ENCODE measurements at regions not wholly inside any gene's neighbourhood (a gene's known extent, or its start where the extent isn't known, plus 50 kb on each side); places are given as distances from the start of the nearest gene placed in this dataset.

- intact Hi-C loops (cut with DNase I): no loop called here
- DNase-seq (ENCODE audit: low spot score): no peak
Measured at GRCh38 chr1:101102426-101103156, 77.0 kb upstream of the DPH5 start.

GRCh38 chr1:101101360-101101759, 75.8 kb upstream of the DPH5 start:
- intact Hi-C loops (cut with DNase I): no loop called here
- no peak for DNase-seq (ENCODE audit: low spot score)

- intact Hi-C loops (cut with DNase I): no loop called here
- no peak for DNase-seq (ENCODE audit: low spot score)
Measured at GRCh38 chr1:101100674-101101073, 75.1 kb upstream of the DPH5 start.

GRCh38 chr1:101098907-101099306, 73.3 kb upstream of the DPH5 start:
- no peak for DNase-seq (ENCODE audit: low spot score)
- intact Hi-C loops (cut with DNase I): no loop called here

GRCh38 chr1:101098327-101098726, 72.7 kb upstream of the DPH5 start:
- intact Hi-C loops (cut with DNase I): no loop called here

GRCh38 chr1:101089613-101090338, 64.2 kb upstream of the DPH5 start:
- intact Hi-C loops (cut with DNase I): no loop called here
- DNase-seq (ENCODE audit: low spot score): no peak

More at GRCh38 chr1:101098327-101098726, 72.7 kb upstream of the DPH5 start:
- no peak for DNase-seq (ENCODE audit: low spot score)

GRCh38 chr1:101088431-101088830, 62.8 kb upstream of the DPH5 start:
- no peak for DNase-seq (ENCODE audit: low spot score)
- intact Hi-C loops (cut with DNase I): no loop called here

GRCh38 chr1:101086783-101087182, 61.2 kb upstream of the DPH5 start:
- no peak for DNase-seq (ENCODE audit: low spot score)
- intact Hi-C loops (cut with DNase I): no loop called here

- DNase-seq (ENCODE audit: low spot score): no peak
- intact Hi-C loops (cut with DNase I): no loop called here
Measured at GRCh38 chr1:101081496-101082488, 56.2 kb upstream of the DPH5 start.

GRCh38 chr1:101080859-101081258, 55.3 kb upstream of the DPH5 start:
- DNase-seq (ENCODE audit: low spot score): no peak
- intact Hi-C loops (cut with DNase I): no loop called here

- no peak for DNase-seq (ENCODE audit: low spot score)
- intact Hi-C loops (cut with DNase I): no loop called here
Measured at GRCh38 chr1:101079341-101079740, 53.8 kb upstream of the DPH5 start.

- intact Hi-C loops (cut with DNase I): no loop called here
- DNase-seq (ENCODE audit: low spot score): no peak
Measured at GRCh38 chr1:101077849-101078248, 52.3 kb upstream of the DPH5 start.

- intact Hi-C loops (cut with DNase I): no loop called here
- no peak for DNase-seq (ENCODE audit: low spot score)
Measured at GRCh38 chr1:101075926-101076325, 50.3 kb upstream of the DPH5 start.
